WTC11 (cell line): ENCODE measurements at regions not wholly inside any gene's neighbourhood (a gene's known extent, or its start where the extent isn't known, plus 50 kb on each side); places are given as distances from the start of the nearest gene placed in this dataset.

Experiments used
- ATAC-seq: fragments of 200-7000 bp; cut with Tn5 transposase; 2 replicates; pipeline ENCODE4 v1.10.0; 2021; ENCODE audit warnings: mild to moderate bottlenecking, moderate library complexity
- CTCF ChIA-PET: fragments of 300-600 bp; sonication (Branson Sonifier 250); formaldehyde crosslinking; loops from one replicate; lab custom pipeline; 2021; ENCODE audit warnings: antibody characterized with exemption; lab: Charles Lee
- POLR2A ChIA-PET: fragments of 350-600 bp; sonication (Branson Sonifier 250); formaldehyde crosslinking; loops from one replicate; lab custom pipeline; 2021; ENCODE audit warnings: antibody characterized with exemption; lab: Charles Lee
- DNase-seq: peaks from one replicate; pipeline ENCODE4 v3.0.0; 2021; ENCODE audit warnings: low spot score
- H3K27ac Mint-ChIP-seq: 2 replicates; pipeline ENCODE4 v1.8.0; 2021; ENCODE audit warnings: mixed read lengths
- H3K27me3 Mint-ChIP-seq: 2 replicates; pipeline ENCODE4 v1.8.0; 2021; ENCODE audit warnings: low read depth, mild to moderate bottlenecking, moderate library complexity, mixed read lengths
- H3K36me3 Mint-ChIP-seq: 2 replicates; pipeline ENCODE4 v1.8.0; 2021; ENCODE audit warnings: mixed read lengths
- H3K4me1 Mint-ChIP-seq: 2 replicates; pipeline ENCODE4 v1.8.0; 2022; ENCODE audit warnings: mixed read lengths
- H3K4me3 Mint-ChIP-seq: 2 replicates; pipeline ENCODE4 v1.8.0; 2021; ENCODE audit warnings: mild to moderate bottlenecking, moderate library complexity, mixed read lengths
- H3K9me3 Mint-ChIP-seq: 2 replicates; pipeline ENCODE4 v1.8.0; 2021; ENCODE audit warnings: mixed read lengths
- FOXK1 ChIP-seq: sonication (generic); formaldehyde crosslinking; IDR thresholded peaks from 2 replicates; pipeline ENCODE4 v1.8.0; 2022; ENCODE audit warnings: mild to moderate bottlenecking, moderate library complexity, missing genetic modification reagents
- GABPB1 ChIP-seq: sonication (generic); formaldehyde crosslinking; IDR thresholded peaks from 2 replicates; pipeline ENCODE4 v1.8.1; 2023; ENCODE audit warnings: mild to moderate bottlenecking, missing genetic modification reagents
- HMGA2 ChIP-seq: fragments of 250-450 bp; sonication (Bioruptor Pico); IDR thresholded peaks from 2 replicates; pipeline ENCODE4 v1.4.0; 2021; ENCODE audit warnings: mild to moderate bottlenecking, moderate library complexity
- JAZF1 ChIP-seq: fragments of 250-450 bp; sonication (Bioruptor Pico); IDR thresholded peaks from 2 replicates; pipeline ENCODE4 v1.9.0; 2021; ENCODE audit warnings: moderate library complexity, mild to moderate bottlenecking, inconsistent platforms
- RELA ChIP-seq: sonication (generic); formaldehyde crosslinking; IDR thresholded peaks from 2 replicates; pipeline ENCODE4 v1.8.1; 2022; ENCODE audit warnings: missing genetic modification reagents, mild to moderate bottlenecking, borderline replicate concordance
- SMAD4 ChIP-seq: sonication (generic); formaldehyde crosslinking; IDR thresholded peaks from 2 replicates; pipeline ENCODE4 v1.8.0; 2022; ENCODE audit warnings: mild to moderate bottlenecking, missing genetic modification reagents
- ZBTB21 ChIP-seq: sonication (generic); formaldehyde crosslinking; IDR thresholded peaks from 2 replicates; pipeline ENCODE4 v1.8.1; 2023; ENCODE audit warnings: mild to moderate bottlenecking, missing genetic modification reagents, borderline replicate concordance
- ZNF396 ChIP-seq: fragments of 250-450 bp; sonication (Bioruptor Pico); IDR thresholded peaks from 2 replicates; pipeline ENCODE4 v1.8.0; 2021; ENCODE audit warnings: mild to moderate bottlenecking, moderate library complexity, borderline replicate concordance
- ZNF423 ChIP-seq: fragments of 250-450 bp; sonication (Bioruptor Pico); IDR thresholded peaks from 2 replicates; pipeline ENCODE4 v2.1.2; 2022; ENCODE audit warnings: mild to moderate bottlenecking, moderate library complexity
- TF ChIP-seq, protein P1 (sequence below): fragments of 250-450 bp; sonication (Bioruptor Pico); conservative IDR thresholded peaks from 2 replicates; pipeline ENCODE4 v1.9.0; 2021; ENCODE audit warnings: mild to moderate bottlenecking
- TF ChIP-seq, protein P2 (sequence below): sonication (generic); formaldehyde crosslinking; IDR thresholded peaks from 2 replicates; pipeline ENCODE4 v1.8.0; 2022; ENCODE audit warnings: missing genetic modification reagents
- TF ChIP-seq, protein P3 (sequence below): sonication (generic); formaldehyde crosslinking; IDR thresholded peaks from 2 replicates; pipeline ENCODE4 v1.8.1; 2022; ENCODE audit warnings: missing genetic modification reagents, borderline replicate concordance
- TF ChIP-seq, protein P4 (sequence below): sonication (generic); formaldehyde crosslinking; IDR thresholded peaks from 2 replicates; pipeline ENCODE4 v1.8.0; 2022; ENCODE audit warnings: mild to moderate bottlenecking, missing genetic modification reagents
- TF ChIP-seq, protein P5 (sequence below): sonication (generic); formaldehyde crosslinking; IDR thresholded peaks from 2 replicates; pipeline ENCODE4 v1.8.0; 2022; ENCODE audit warnings: mild to moderate bottlenecking, missing genetic modification reagents
- TF ChIP-seq, protein P6 (sequence below): fragments of 250-450 bp; sonication (Bioruptor Pico); IDR thresholded peaks from 2 replicates; pipeline ENCODE4 v1.9.0; 2021; ENCODE audit warnings: mild to moderate bottlenecking, borderline replicate concordance
- TF ChIP-seq, protein P7 (sequence below): sonication (generic); formaldehyde crosslinking; conservative IDR thresholded peaks from 2 replicates; pipeline ENCODE4 v1.8.1; 2022; ENCODE audit warnings: mild to moderate bottlenecking, missing genetic modification reagents
- TF ChIP-seq, protein P8 (sequence below): sonication (generic); formaldehyde crosslinking; IDR thresholded peaks from 2 replicates; pipeline ENCODE4 v1.8.0; 2023; ENCODE audit warnings: mild to moderate bottlenecking, missing genetic modification reagents

DNA sequence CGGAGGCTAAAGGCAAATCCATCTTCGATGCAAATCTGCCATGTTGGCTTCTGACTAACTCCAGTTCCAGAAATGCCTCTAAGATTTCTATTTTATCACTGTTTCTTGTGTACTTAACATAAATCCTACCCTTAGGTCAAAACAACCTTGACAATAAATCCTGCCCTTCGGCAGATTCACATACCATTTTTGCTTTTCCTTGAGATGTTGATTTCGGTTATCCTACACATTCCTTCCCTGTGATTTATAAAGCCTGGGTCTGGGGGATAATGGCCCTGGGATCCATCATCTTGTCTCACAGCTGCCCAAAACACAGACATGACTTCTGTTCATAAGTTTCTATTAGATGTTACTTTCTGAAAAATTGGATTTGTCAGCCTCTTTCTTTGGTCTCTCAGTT lies 231.7 kb upstream of the CARD18 start (continued):
- TF ChIP-seq, protein P1, sequence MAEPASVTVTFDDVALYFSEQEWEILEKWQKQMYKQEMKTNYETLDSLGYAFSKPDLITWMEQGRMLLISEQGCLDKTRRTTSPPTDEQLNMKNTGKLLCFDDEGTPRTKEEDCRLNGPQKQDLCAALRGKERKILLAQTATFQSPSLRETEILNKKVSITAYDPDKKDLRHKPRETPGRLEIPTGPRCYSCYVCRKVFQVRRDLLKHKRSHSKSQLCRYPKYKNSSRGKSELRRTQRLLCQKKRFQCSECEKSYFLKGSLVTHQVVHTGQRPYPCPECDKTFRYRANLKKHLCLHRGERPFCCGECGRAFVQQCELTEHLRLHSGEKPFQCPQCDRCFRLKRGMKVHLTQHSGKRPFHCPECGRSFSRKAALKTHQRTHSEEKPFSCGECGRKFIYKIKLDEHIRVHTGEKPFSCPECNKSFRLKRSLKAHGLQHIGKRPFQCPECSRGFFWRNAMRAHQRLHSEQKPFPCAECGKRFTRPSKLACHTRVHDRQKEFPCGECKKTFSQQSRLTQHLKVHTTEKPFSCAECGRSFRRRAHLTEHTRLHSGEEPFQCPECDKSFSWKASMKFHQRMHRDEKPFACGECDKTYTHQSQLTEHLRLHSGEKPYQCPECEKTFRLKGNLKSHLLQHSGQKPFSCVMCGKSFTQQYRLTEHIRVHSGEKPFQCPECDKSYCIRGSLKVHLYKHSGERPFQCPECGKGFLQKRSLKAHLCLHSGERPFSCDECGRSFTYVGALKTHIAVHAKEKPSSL (CRISPR knock-in tag): no peak
- TF ChIP-seq HMGA2 (no peak), ZBTB21 (no peak), JAZF1 (no peak), FOXK1 (CRISPR knock-in tag) (no peak)
- TF ChIP-seq, protein P2, sequence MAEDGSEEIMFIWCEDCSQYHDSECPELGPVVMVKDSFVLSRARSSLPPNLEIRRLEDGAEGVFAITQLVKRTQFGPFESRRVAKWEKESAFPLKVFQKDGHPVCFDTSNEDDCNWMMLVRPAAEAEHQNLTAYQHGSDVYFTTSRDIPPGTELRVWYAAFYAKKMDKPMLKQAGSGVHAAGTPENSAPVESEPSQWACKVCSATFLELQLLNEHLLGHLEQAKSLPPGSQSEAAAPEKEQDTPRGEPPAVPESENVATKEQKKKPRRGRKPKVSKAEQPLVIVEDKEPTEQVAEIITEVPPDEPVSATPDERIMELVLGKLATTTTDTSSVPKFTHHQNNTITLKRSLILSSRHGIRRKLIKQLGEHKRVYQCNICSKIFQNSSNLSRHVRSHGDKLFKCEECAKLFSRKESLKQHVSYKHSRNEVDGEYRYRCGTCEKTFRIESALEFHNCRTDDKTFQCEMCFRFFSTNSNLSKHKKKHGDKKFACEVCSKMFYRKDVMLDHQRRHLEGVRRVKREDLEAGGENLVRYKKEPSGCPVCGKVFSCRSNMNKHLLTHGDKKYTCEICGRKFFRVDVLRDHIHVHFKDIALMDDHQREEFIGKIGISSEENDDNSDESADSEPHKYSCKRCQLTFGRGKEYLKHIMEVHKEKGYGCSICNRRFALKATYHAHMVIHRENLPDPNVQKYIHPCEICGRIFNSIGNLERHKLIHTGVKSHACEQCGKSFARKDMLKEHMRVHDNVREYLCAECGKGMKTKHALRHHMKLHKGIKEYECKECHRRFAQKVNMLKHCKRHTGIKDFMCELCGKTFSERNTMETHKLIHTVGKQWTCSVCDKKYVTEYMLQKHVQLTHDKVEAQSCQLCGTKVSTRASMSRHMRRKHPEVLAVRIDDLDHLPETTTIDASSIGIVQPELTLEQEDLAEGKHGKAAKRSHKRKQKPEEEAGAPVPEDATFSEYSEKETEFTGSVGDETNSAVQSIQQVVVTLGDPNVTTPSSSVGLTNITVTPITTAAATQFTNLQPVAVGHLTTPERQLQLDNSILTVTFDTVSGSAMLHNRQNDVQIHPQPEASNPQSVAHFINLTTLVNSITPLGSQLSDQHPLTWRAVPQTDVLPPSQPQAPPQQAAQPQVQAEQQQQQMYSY (CRISPR knock-in tag): no peak
- TF ChIP-seq, protein P3, sequence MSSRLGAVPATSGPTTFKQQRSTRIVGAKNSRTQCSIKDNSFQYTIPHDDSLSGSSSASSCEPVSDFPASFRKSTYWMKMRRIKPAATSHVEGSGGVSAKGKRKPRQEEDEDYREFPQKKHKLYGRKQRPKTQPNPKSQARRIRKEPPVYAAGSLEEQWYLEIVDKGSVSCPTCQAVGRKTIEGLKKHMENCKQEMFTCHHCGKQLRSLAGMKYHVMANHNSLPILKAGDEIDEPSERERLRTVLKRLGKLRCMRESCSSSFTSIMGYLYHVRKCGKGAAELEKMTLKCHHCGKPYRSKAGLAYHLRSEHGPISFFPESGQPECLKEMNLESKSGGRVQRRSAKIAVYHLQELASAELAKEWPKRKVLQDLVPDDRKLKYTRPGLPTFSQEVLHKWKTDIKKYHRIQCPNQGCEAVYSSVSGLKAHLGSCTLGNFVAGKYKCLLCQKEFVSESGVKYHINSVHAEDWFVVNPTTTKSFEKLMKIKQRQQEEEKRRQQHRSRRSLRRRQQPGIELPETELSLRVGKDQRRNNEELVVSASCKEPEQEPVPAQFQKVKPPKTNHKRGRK (CRISPR knock-in tag): no peak

DNA sequence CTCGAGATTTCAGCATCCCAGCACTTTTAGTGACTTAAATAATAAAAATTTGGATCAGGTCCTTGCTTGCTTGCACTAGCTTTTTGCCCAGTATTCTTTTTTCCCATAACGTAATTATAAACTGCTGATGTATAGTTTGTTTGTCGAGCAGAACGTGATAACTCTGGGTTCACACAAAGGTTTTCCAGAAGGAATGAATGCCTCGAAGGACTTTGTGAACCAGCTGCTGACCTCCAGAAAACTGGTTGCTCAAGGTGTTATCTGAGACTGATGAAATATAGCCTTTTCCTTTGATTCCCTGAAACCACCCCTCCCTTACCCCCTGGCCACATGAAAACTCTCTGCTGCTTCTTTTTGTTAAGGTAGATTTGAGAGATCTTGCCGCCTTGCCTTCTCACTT lies 229.1 kb upstream of the CARD18 start:
- Mint-ChIP-seq H3K36me3 (no peaks in the 10 kb centered on the region), H3K4me1 (peaks cover 2% of the 10 kb centered on the region; the same call in 1 of the 2 replicates), H3K27me3 (no peaks in the 10 kb centered on the region), H3K9me3 (no peaks in the 10 kb centered on the region), H3K4me3 (no peak overlapping the region), H3K27ac (no peak overlapping the region)
- ChIA-PET POLR2A (no interaction called here), CTCF (interaction anchor here (0.7 kb wide), 1 partner anchor 764 kb away, joined by 4 read pairs; no protein-coding TSS in a partner anchor)
- ATAC-seq (no peak), DNase-seq (no peak)
- TF ChIP-seq, protein P4, sequence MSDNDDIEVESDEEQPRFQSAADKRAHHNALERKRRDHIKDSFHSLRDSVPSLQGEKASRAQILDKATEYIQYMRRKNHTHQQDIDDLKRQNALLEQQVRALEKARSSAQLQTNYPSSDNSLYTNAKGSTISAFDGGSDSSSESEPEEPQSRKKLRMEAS (CRISPR knock-in tag): no peak
- TF ChIP-seq SMAD4 (CRISPR knock-in tag): no peak
- TF ChIP-seq JAZF1: no peak
- TF ChIP-seq, protein P5, sequence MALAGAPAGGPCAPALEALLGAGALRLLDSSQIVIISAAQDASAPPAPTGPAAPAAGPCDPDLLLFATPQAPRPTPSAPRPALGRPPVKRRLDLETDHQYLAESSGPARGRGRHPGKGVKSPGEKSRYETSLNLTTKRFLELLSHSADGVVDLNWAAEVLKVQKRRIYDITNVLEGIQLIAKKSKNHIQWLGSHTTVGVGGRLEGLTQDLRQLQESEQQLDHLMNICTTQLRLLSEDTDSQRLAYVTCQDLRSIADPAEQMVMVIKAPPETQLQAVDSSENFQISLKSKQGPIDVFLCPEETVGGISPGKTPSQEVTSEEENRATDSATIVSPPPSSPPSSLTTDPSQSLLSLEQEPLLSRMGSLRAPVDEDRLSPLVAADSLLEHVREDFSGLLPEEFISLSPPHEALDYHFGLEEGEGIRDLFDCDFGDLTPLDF (CRISPR knock-in tag): no peak
- TF ChIP-seq, protein P6, sequence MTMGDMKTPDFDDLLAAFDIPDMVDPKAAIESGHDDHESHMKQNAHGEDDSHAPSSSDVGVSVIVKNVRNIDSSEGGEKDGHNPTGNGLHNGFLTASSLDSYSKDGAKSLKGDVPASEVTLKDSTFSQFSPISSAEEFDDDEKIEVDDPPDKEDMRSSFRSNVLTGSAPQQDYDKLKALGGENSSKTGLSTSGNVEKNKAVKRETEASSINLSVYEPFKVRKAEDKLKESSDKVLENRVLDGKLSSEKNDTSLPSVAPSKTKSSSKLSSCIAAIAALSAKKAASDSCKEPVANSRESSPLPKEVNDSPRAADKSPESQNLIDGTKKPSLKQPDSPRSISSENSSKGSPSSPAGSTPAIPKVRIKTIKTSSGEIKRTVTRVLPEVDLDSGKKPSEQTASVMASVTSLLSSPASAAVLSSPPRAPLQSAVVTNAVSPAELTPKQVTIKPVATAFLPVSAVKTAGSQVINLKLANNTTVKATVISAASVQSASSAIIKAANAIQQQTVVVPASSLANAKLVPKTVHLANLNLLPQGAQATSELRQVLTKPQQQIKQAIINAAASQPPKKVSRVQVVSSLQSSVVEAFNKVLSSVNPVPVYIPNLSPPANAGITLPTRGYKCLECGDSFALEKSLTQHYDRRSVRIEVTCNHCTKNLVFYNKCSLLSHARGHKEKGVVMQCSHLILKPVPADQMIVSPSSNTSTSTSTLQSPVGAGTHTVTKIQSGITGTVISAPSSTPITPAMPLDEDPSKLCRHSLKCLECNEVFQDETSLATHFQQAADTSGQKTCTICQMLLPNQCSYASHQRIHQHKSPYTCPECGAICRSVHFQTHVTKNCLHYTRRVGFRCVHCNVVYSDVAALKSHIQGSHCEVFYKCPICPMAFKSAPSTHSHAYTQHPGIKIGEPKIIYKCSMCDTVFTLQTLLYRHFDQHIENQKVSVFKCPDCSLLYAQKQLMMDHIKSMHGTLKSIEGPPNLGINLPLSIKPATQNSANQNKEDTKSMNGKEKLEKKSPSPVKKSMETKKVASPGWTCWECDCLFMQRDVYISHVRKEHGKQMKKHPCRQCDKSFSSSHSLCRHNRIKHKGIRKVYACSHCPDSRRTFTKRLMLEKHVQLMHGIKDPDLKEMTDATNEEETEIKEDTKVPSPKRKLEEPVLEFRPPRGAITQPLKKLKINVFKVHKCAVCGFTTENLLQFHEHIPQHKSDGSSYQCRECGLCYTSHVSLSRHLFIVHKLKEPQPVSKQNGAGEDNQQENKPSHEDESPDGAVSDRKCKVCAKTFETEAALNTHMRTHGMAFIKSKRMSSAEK (CRISPR knock-in tag): no peak
- TF ChIP-seq ZNF423: no peak
- TF ChIP-seq ZNF396 (CRISPR knock-in tag): no peak
- TF ChIP-seq, protein P7, sequence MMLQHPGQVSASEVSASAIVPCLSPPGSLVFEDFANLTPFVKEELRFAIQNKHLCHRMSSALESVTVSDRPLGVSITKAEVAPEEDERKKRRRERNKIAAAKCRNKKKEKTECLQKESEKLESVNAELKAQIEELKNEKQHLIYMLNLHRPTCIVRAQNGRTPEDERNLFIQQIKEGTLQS (CRISPR knock-in tag): no peak
- TF ChIP-seq, protein P1 (CRISPR knock-in tag): no peak
- TF ChIP-seq, protein P8, sequence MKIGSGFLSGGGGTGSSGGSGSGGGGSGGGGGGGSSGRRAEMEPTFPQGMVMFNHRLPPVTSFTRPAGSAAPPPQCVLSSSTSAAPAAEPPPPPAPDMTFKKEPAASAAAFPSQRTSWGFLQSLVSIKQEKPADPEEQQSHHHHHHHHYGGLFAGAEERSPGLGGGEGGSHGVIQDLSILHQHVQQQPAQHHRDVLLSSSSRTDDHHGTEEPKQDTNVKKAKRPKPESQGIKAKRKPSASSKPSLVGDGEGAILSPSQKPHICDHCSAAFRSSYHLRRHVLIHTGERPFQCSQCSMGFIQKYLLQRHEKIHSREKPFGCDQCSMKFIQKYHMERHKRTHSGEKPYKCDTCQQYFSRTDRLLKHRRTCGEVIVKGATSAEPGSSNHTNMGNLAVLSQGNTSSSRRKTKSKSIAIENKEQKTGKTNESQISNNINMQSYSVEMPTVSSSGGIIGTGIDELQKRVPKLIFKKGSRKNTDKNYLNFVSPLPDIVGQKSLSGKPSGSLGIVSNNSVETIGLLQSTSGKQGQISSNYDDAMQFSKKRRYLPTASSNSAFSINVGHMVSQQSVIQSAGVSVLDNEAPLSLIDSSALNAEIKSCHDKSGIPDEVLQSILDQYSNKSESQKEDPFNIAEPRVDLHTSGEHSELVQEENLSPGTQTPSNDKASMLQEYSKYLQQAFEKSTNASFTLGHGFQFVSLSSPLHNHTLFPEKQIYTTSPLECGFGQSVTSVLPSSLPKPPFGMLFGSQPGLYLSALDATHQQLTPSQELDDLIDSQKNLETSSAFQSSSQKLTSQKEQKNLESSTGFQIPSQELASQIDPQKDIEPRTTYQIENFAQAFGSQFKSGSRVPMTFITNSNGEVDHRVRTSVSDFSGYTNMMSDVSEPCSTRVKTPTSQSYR (CRISPR knock-in tag): no peak
- TF ChIP-seq RELA (CRISPR knock-in tag): no peak
- no peak for TF ChIP-seq GABPB1 (CRISPR knock-in tag)
